ENCODE measurements at regions not wholly inside any gene's neighbourhood (a gene's known extent, or its start where the extent isn't known, plus 50 kb on each side); places are given as distances from the start of the nearest gene placed in this dataset.
A peak's percentile ranks its signal among the peaks of the same experiment; 100 is the strongest.

DNA sequence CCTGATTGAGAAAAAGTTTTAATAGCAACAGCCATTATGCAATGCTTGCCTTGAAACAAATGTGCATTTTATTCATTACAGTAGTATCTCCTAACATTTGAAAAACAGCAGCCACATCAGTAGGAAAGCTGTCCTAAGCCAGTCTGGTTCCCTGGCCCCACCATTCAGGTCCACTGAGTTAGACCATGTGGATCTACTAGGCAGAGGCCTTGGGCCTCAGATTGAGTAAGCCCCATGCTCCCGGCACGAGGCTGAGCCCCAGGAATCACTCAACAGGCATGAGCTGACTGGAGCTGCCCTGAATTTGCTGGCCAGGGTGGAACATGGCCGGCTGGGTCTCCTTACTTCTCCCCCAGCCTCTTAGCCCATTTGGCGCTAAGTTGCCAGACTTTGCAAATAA, 103.4 kb downstream of the ZFP36L2 start:
- H3K27me3 Mint-ChIP-seq (ENCODE audit: insufficient read depth) = peaks cover 3% of the 10 kb centered on the region
- intact Hi-C loops (cut with micrococcal nuclease) = no loop called here
- H3K4me1 Mint-ChIP-seq (ENCODE audit: low read depth) = peaks cover 10% of the 10 kb centered on the region

GRCh38 chr2:43121580-43122314, 104.7 kb downstream of the ZFP36L2 start:
- intact Hi-C loops (cut with micrococcal nuclease) = no loop called here
- peaks cover 5% of the 10 kb centered on the region for H3K27me3 Mint-ChIP-seq (ENCODE audit: insufficient read depth)
- H3K27ac Mint-ChIP-seq = no peak overlapping the region
- peaks cover 16% of the 10 kb centered on the region for H3K36me3 Mint-ChIP-seq (ENCODE audit: low read depth)
- DNase-seq (ENCODE audit: low spot score) = no peak
- H3K4me1 Mint-ChIP-seq (ENCODE audit: low read depth) = no peaks in the 10 kb centered on the region
- no peak overlapping the region for H3K4me3 Mint-ChIP-seq
- H3K9me3 Mint-ChIP-seq = peaks cover 21% of the 10 kb centered on the region

More for the DNA sequence above, 103.4 kb downstream of the ZFP36L2 start:
- Mint-ChIP-seq H3K4me3 (no peak overlapping the region), H3K27ac (no peak overlapping the region), H3K9me3 (peaks cover 19% of the 10 kb centered on the region), H3K36me3 (ENCODE audit: low read depth) (peaks cover 16% of the 10 kb centered on the region)
- no peak for DNase-seq (ENCODE audit: low spot score)

GRCh38 chr2:43119303-43119702, 107.1 kb downstream of the ZFP36L2 start:
- peaks cover 3% of the 10 kb centered on the region for H3K27me3 Mint-ChIP-seq (ENCODE audit: insufficient read depth)
- peaks cover 16% of the 10 kb centered on the region for H3K36me3 Mint-ChIP-seq (ENCODE audit: low read depth)
- H3K27ac Mint-ChIP-seq = no peak overlapping the region
- no peak overlapping the region for H3K4me3 Mint-ChIP-seq
- no peaks in the 10 kb centered on the region for H3K4me1 Mint-ChIP-seq (ENCODE audit: low read depth)
- DNase-seq (ENCODE audit: low spot score) = no peak
- intact Hi-C loops (cut with micrococcal nuclease) = no loop called here
- peaks cover 21% of the 10 kb centered on the region for H3K9me3 Mint-ChIP-seq

- intact Hi-C loops (cut with micrococcal nuclease) = no loop called here
- DNase-seq (ENCODE audit: low spot score) = no peak
- Mint-ChIP-seq H3K4me3 (no peak overlapping the region), H3K9me3 (peaks cover 21% of the 10 kb centered on the region), H3K4me1 (ENCODE audit: low read depth) (no peaks in the 10 kb centered on the region), H3K27ac (no peak overlapping the region), H3K27me3 (ENCODE audit: insufficient read depth) (peaks cover 3% of the 10 kb centered on the region), H3K36me3 (ENCODE audit: low read depth) (peaks cover 16% of the 10 kb centered on the region)
Measured at GRCh38 chr2:43117521-43118143, 108.8 kb downstream of the ZFP36L2 start.

GRCh38 chr2:43116988-43117387, 109.4 kb downstream of the ZFP36L2 start:
- Mint-ChIP-seq H3K9me3 (peaks cover 21% of the 10 kb centered on the region), H3K4me3 (no peak overlapping the region), H3K27ac (no peak overlapping the region), H3K4me1 (ENCODE audit: low read depth) (no peaks in the 10 kb centered on the region), H3K36me3 (ENCODE audit: low read depth) (peaks cover 16% of the 10 kb centered on the region), H3K27me3 (ENCODE audit: insufficient read depth) (peaks cover 3% of the 10 kb centered on the region)
- intact Hi-C loops (cut with micrococcal nuclease) = no loop called here
- DNase-seq (ENCODE audit: low spot score) = no peak

- Mint-ChIP-seq H3K27me3 (ENCODE audit: insufficient read depth) (peaks cover 3% of the 10 kb centered on the region), H3K36me3 (ENCODE audit: low read depth) (peaks cover 16% of the 10 kb centered on the region), H3K9me3 (peaks cover 21% of the 10 kb centered on the region), H3K4me3 (no peak overlapping the region), H3K27ac (no peak overlapping the region), H3K4me1 (ENCODE audit: low read depth) (no peaks in the 10 kb centered on the region)
- DNase-seq (ENCODE audit: low spot score) = no peak
- intact Hi-C loops (cut with micrococcal nuclease) = no loop called here
Measured at GRCh38 chr2:43115881-43116280, 110.5 kb downstream of the ZFP36L2 start.

DNA sequence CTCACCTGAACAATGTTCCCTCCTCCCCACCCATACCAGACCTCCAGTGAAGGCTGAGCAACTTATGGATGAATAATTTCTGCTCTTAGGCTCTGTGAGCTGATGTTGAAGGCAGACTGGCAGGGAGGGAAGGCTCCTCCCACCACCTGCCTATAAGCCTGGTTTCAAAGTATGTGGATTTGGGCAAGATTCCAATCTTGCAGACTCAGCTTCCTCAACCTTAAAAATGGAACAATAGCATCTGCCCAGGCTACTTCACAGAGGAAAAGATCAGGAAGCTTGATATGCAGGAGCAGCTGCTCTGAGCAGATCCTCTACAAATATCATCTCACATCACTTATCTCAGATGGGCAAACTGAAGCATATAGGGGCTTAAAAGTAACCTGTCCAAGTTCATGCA, 112.2 kb downstream of the ZFP36L2 start:
- Mint-ChIP-seq H3K27ac (no peak overlapping the region), H3K27me3 (ENCODE audit: insufficient read depth) (peaks cover 3% of the 10 kb centered on the region), H3K9me3 (peaks cover 14% of the 10 kb centered on the region), H3K36me3 (ENCODE audit: low read depth) (peaks cover 11% of the 10 kb centered on the region), H3K4me3 (no peak overlapping the region), H3K4me1 (ENCODE audit: low read depth) (peaks cover 4% of the 10 kb centered on the region)
- intact Hi-C loops (cut with micrococcal nuclease) = no loop called here
- DNase-seq (ENCODE audit: low spot score) = no peak

- intact Hi-C loops (cut with micrococcal nuclease) = no loop called here
- Mint-ChIP-seq H3K27me3 (ENCODE audit: insufficient read depth) (no peaks in the 10 kb centered on the region), H3K27ac (no peak overlapping the region), H3K4me3 (no peak overlapping the region), H3K36me3 (ENCODE audit: low read depth) (peaks cover 4% of the 10 kb centered on the region), H3K4me1 (ENCODE audit: low read depth) (peaks cover 4% of the 10 kb centered on the region), H3K9me3 (no peaks in the 10 kb centered on the region)
- no peak for DNase-seq (ENCODE audit: low spot score)
Measured at GRCh38 chr2:43111788-43112554, 114.4 kb downstream of the ZFP36L2 start.

GRCh38 chr2:43110442-43110871, 115.9 kb downstream of the ZFP36L2 start:
- no peak for DNase-seq (ENCODE audit: low spot score)
- Mint-ChIP-seq H3K9me3 (no peaks in the 10 kb centered on the region), H3K27me3 (ENCODE audit: insufficient read depth) (no peaks in the 10 kb centered on the region), H3K4me3 (no peak overlapping the region), H3K4me1 (ENCODE audit: low read depth) (peaks cover 4% of the 10 kb centered on the region), H3K27ac (no peak overlapping the region), H3K36me3 (ENCODE audit: low read depth) (peaks cover 4% of the 10 kb centered on the region)
- intact Hi-C loops (cut with micrococcal nuclease) = no loop called here

GRCh38 chr2:43109261-43109743, 117.1 kb downstream of the ZFP36L2 start:
- Mint-ChIP-seq H3K9me3 (peaks cover under 1% of the 10 kb centered on the region), H3K27ac (no peak overlapping the region), H3K36me3 (ENCODE audit: low read depth) (peaks cover 1% of the 10 kb centered on the region), H3K4me1 (ENCODE audit: low read depth) (peaks cover 4% of the 10 kb centered on the region), H3K27me3 (ENCODE audit: insufficient read depth) (no peaks in the 10 kb centered on the region), H3K4me3 (no peak overlapping the region)
- no peak for DNase-seq (ENCODE audit: low spot score)
- intact Hi-C loops (cut with micrococcal nuclease) = no loop called here

GRCh38 chr2:43107679-43108078, 118.7 kb downstream of the ZFP36L2 start:
- H3K4me3 Mint-ChIP-seq = no peak overlapping the region
- H3K9me3 Mint-ChIP-seq = peaks cover 4% of the 10 kb centered on the region
- intact Hi-C loops (cut with micrococcal nuclease) = no loop called here
- peaks cover 4% of the 10 kb centered on the region for H3K4me1 Mint-ChIP-seq (ENCODE audit: low read depth)
- H3K27me3 Mint-ChIP-seq (ENCODE audit: insufficient read depth) = no peaks in the 10 kb centered on the region
- no peak for DNase-seq (ENCODE audit: low spot score)
- H3K36me3 Mint-ChIP-seq (ENCODE audit: low read depth) = peaks cover 6% of the 10 kb centered on the region
- H3K27ac Mint-ChIP-seq = no peak overlapping the region

GRCh38 chr2:43106559-43107527, 119.6 kb downstream of the ZFP36L2 start:
- Mint-ChIP-seq H3K9me3 (peaks cover 4% of the 10 kb centered on the region), H3K4me1 (ENCODE audit: low read depth) (peaks cover 4% of the 10 kb centered on the region), H3K36me3 (ENCODE audit: low read depth) (peaks cover 6% of the 10 kb centered on the region), H3K27ac (peak overlapping the region; percentile 14), H3K27me3 (ENCODE audit: insufficient read depth) (no peaks in the 10 kb centered on the region), H3K4me3 (no peak overlapping the region)
- intact Hi-C loops (cut with micrococcal nuclease) = no loop called here
- no peak for DNase-seq (ENCODE audit: low spot score)
